Jurkat, Clone E6-1 (cell line): ENCODE measurements at regions not wholly inside any gene's neighbourhood (a gene's known extent, or its start where the extent isn't known, plus 50 kb on each side); places are given as distances from the start of the nearest gene placed in this dataset.
"Not testable (repeated sequence)": the region's sequence is repeated elsewhere in the genome, so short reads cannot be mapped to it uniquely, and the experiment has no call there.

ENCODE experiments used
- DNase-seq: peaks from one replicate; pipeline ENCODE4 v3.0.0-alpha.2; 2011; ENCODE audit warnings: low read depth, low spot score
- H3K4me3 ChIP-seq: 2 replicates; pipeline ENCODE4 v1.5.1; 2011; ENCODE audit warnings: mild to moderate bottlenecking, low read length, control low read depth, moderate library complexity

GRCh38 chr7:112587504-112587903 lies 106.7 kb downstream of the LSMEM1 start:
- H3K4me3 ChIP-seq = no peak overlapping the region
- DNase-seq = no peak

- H3K4me3 ChIP-seq, DNase-seq: not testable (repeated sequence)
Measured at GRCh38 chr7:112592565-112593263, 111.9 kb downstream of the LSMEM1 start.

- no peak for DNase-seq
Measured at GRCh38 chr7:112594397-112594796, 113.6 kb downstream of the LSMEM1 start.

GRCh38 chr7:112596260-112596659 lies 115.5 kb downstream of the LSMEM1 start:
- no peak for DNase-seq
- H3K4me3 ChIP-seq = no peak overlapping the region

More at GRCh38 chr7:112594397-112594796, 113.6 kb downstream of the LSMEM1 start:
- H3K4me3 ChIP-seq = no peak overlapping the region

GRCh38 chr7:112596981-112597380 lies 116.2 kb downstream of the LSMEM1 start:
- DNase-seq = no peak
- no peak overlapping the region for H3K4me3 ChIP-seq

- DNase-seq = no peak
Measured at GRCh38 chr7:112603673-112604072, 122.9 kb downstream of the LSMEM1 start.

GRCh38 chr7:112610636-112611035 lies 129.8 kb downstream of the LSMEM1 start:
- H3K4me3 ChIP-seq = no peak overlapping the region
- no peak for DNase-seq

More at GRCh38 chr7:112603673-112604072, 122.9 kb downstream of the LSMEM1 start:
- no peak overlapping the region for H3K4me3 ChIP-seq

- no peak overlapping the region for H3K4me3 ChIP-seq
- no peak for DNase-seq
Measured at GRCh38 chr7:112615701-112616100, 134.9 kb downstream of the LSMEM1 start.

GRCh38 chr7:112616295-112616694 lies 135.5 kb downstream of the LSMEM1 start:
- DNase-seq = no peak
- H3K4me3 ChIP-seq = no peak overlapping the region

GRCh38 chr7:112619343-112619742 lies 138.6 kb downstream of the LSMEM1 start:
- no peak for DNase-seq
- H3K4me3 ChIP-seq = no peak overlapping the region

- no peak overlapping the region for H3K4me3 ChIP-seq
Measured at GRCh38 chr7:112622159-112622715, 141.4 kb downstream of the LSMEM1 start.

GRCh38 chr7:112624416-112624815 lies 143.6 kb downstream of the LSMEM1 start:
- no peak for DNase-seq
- no peak overlapping the region for H3K4me3 ChIP-seq

More at GRCh38 chr7:112622159-112622715, 141.4 kb downstream of the LSMEM1 start:
- no peak for DNase-seq

- DNase-seq = no peak
- H3K4me3 ChIP-seq = no peak overlapping the region
Measured at GRCh38 chr7:112630565-112630964, 149.8 kb downstream of the LSMEM1 start.

- DNase-seq = no peak
- no peak overlapping the region for H3K4me3 ChIP-seq
Measured at GRCh38 chr7:112634107-112634506, 153.3 kb downstream of the LSMEM1 start.

GRCh38 chr7:112635742-112636141 lies 154.5 kb downstream of the TMEM168 start:
- no peak for DNase-seq
- H3K4me3 ChIP-seq = no peak overlapping the region

GRCh38 chr7:112638675-112639400 lies 151.4 kb downstream of the TMEM168 start:
- no peak for DNase-seq
- H3K4me3 ChIP-seq = no peak overlapping the region

GRCh38 chr7:112640685-112641084 lies 149.5 kb downstream of the TMEM168 start:
- no peak overlapping the region for H3K4me3 ChIP-seq

GRCh38 chr7:112646783-112647182 lies 143.4 kb downstream of the TMEM168 start:
- no peak overlapping the region for H3K4me3 ChIP-seq
- no peak for DNase-seq

More at GRCh38 chr7:112640685-112641084, 149.5 kb downstream of the TMEM168 start:
- no peak for DNase-seq

- no peak for DNase-seq
- no peak overlapping the region for H3K4me3 ChIP-seq
Measured at GRCh38 chr7:112648781-112649180, 141.4 kb downstream of the TMEM168 start.

- no peak for DNase-seq
- H3K4me3 ChIP-seq = no peak overlapping the region
Measured at GRCh38 chr7:112649560-112649959, 140.6 kb downstream of the TMEM168 start.
